ENCODE measurements at regions not wholly inside any gene's neighbourhood (a gene's known extent, or its start where the extent isn't known, plus 50 kb on each side); places are given as distances from the start of the nearest gene placed in this dataset.

- TF ChIP-seq POLR2A (IDR thresholded peaks at IDR 0.05) (no peak), CTCF (IDR thresholded peaks at IDR 0.05) (no peak)
Measured at GRCh38 chr6:147149092-147149491, 55.1 kb upstream of the STXBP5 start.
